Gastroesophageal sphincter (tissue), 4 donors: ENCODE measurements at regions not wholly inside any gene's neighbourhood (a gene's known extent, or its start where the extent isn't known, plus 50 kb on each side); places are given as distances from the start of the nearest gene placed in this dataset.
A peak's percentile ranks its signal among the peaks of the same experiment; 100 is the strongest.

Experiments used
- ATAC-seq: fragments of 150-250 bp; one replicate; pipeline ENCODE4 v1.9.1; 2016; ENCODE audit warnings: mild to moderate bottlenecking, moderate library complexity
- H3K27ac ChIP-seq, 4 donors: fragments of 200-600 bp; sonication (generic) in 3 of 4; 1 replicate in 3 of 4; 2 replicates in 1 of 4; pipeline ENCODE4 v1.5.1; 2016 to 2019
- H3K27me3 ChIP-seq: fragments of 200-600 bp; sonication (generic); one replicate; pipeline ENCODE4 v1.5.1; 2019
- H3K36me3 ChIP-seq, 2 donors: fragments of 200-600 bp; sonication (generic); one replicate each; pipeline ENCODE4 v1.5.1; 2019; ENCODE audit warnings: control low read depth in 1 of 2
- H3K4me1 ChIP-seq, 3 donors: fragments of 200-600 bp; sonication (generic); 1 replicate in 2 of 3; 2 replicates in 1 of 3; pipeline ENCODE4 v1.5.1; 2016 to 2019; ENCODE audit warnings: control low read depth in 2 of 3
- H3K4me3 ChIP-seq, 2 donors: fragments of 200-600 bp; sonication (generic); one replicate each; pipeline ENCODE4 v1.5.1; 2019; ENCODE audit warnings: mild to moderate bottlenecking in 1 of 2, moderate library complexity in 1 of 2
- H3K9me3 ChIP-seq, 3 donors: fragments of 200-600 bp; sonication (generic); one replicate each; pipeline ENCODE4 v1.5.1; 2017 to 2019; ENCODE audit warnings: control low read depth in 2 of 3
- CTCF ChIP-seq, 4 experiments: fragments of 200-600 bp in 2 of 4; fragments of 450-650 bp in 2 of 4; sonication (generic) in 1 of 4; IDR thresholded peaks; one replicate each; pipeline ENCODE4 v1.5.1; 2017 to 2019; ENCODE audit warnings: antibody characterized with exemption in 4 of 4, mild to moderate bottlenecking in 2 of 4, moderate library complexity in 2 of 4
- EP300 ChIP-seq: sonication (generic); formaldehyde crosslinking; IDR thresholded peaks from one replicate; pipeline ENCODE4 v1.6.1; 2017; ENCODE audit warnings: antibody characterized with exemption, mild to moderate bottlenecking
- POLR2A ChIP-seq, 2 donors: fragments of 450-650 bp; IDR thresholded peaks; one replicate each; pipeline ENCODE4 v1.6.1; 2017; ENCODE audit warnings: antibody characterized with exemption in 2 of 2, mild to moderate bottlenecking in 2 of 2, moderate library complexity in 1 of 2
- POLR2AphosphoS5 ChIP-seq: sonication (generic); formaldehyde crosslinking; IDR thresholded peaks from one replicate; pipeline ENCODE4 v1.6.1; 2017; ENCODE audit warnings: antibody characterized with exemption
- WGBS, 2 donors: methylation state at CpG; one replicate each; pipeline ENCODE4 v1.1.5; 2018; ENCODE audit warnings: low coverage in 1 of 2; 5-methylcytosine and 5-hydroxymethylcytosine counted together

GRCh38 chr6:150478656-150479545 is 110.1 kb downstream of the IYD start:
- TF ChIP-seq POLR2A (IDR thresholded peaks at IDR 0.05): no peak
- TF ChIP-seq CTCF (IDR thresholded peaks at IDR 0.05): no peak
- TF ChIP-seq POLR2AphosphoS5: no peak
- no peak for TF ChIP-seq EP300
- no peaks in the 10 kb centered on the region for H3K4me1 ChIP-seq
- no peak overlapping the region for H3K27ac ChIP-seq
- WGBS, 2 donors: 44 to 58% methylated on average over 6 to 7 of the region's 7 CpGs
- H3K36me3 ChIP-seq: no peaks in the 10 kb centered on the region
- H3K9me3 ChIP-seq: peaks cover 0 to 6% (median 0%) of the 10 kb centered on the region in 3 donors
- ATAC-seq: no peak
- H3K4me3 ChIP-seq: no peak overlapping the region
- H3K27me3 ChIP-seq: no peaks in the 10 kb centered on the region

- Histone ChIP-seq H3K4me3 (no peak overlapping the region), H3K27ac (no peak overlapping the region), H3K9me3 (peaks cover 0 to 6% (median 0%) of the 10 kb centered on the region in 3 donors), H3K27me3 (no peaks in the 10 kb centered on the region), H3K4me1 (no peaks in the 10 kb centered on the region), H3K36me3 (no peaks in the 10 kb centered on the region)
- TF ChIP-seq POLR2AphosphoS5 (no peak), POLR2A (IDR thresholded peaks at IDR 0.05) (no peak), CTCF (IDR thresholded peaks at IDR 0.05) (no peak), EP300 (no peak)
- ATAC-seq: no peak
- WGBS, 2 donors: 64 to 93% methylated on average over 2 to 4 of the region's 4 CpGs
Observed at GRCh38 chr6:150482883-150483409, 114.1 kb downstream of the IYD start.

GRCh38 chr6:150485161-150485958 is 114.3 kb upstream of the PLEKHG1 start:
- no peaks in the 10 kb centered on the region for H3K4me1 ChIP-seq
- H3K27ac ChIP-seq: no peak overlapping the region
- H3K4me3 ChIP-seq: no peak overlapping the region
- H3K9me3 ChIP-seq: no peaks in the 10 kb centered on the region
- no peak for ATAC-seq
- TF ChIP-seq POLR2AphosphoS5: no peak
- no peak for TF ChIP-seq POLR2A (IDR thresholded peaks at IDR 0.05)
- no peak for TF ChIP-seq EP300
- no peak for TF ChIP-seq CTCF (IDR thresholded peaks at IDR 0.05)
- no peaks in the 10 kb centered on the region for H3K27me3 ChIP-seq
- no peaks in the 10 kb centered on the region for H3K36me3 ChIP-seq
- WGBS, 2 donors: 68 to 100% methylated on average over 2 to 3 of the region's 3 CpGs

- no peaks in the 10 kb centered on the region for H3K27me3 ChIP-seq
- H3K4me3 ChIP-seq: no peak overlapping the region
- no peak overlapping the region for H3K27ac ChIP-seq
- no peaks in the 10 kb centered on the region for H3K36me3 ChIP-seq
- H3K9me3 ChIP-seq: no peaks in the 10 kb centered on the region
- no peaks in the 10 kb centered on the region for H3K4me1 ChIP-seq
- 41 to 66% methylated on average over 4 to 5 of the region's 6 CpGs for WGBS, 2 donors
- ATAC-seq: no peak
- TF ChIP-seq POLR2A (IDR thresholded peaks at IDR 0.05): no peak
- peak; percentile 18 for TF ChIP-seq POLR2AphosphoS5
- TF ChIP-seq CTCF (IDR thresholded peaks at IDR 0.05): no peak
- no peak for TF ChIP-seq EP300
Observed at GRCh38 chr6:150486048-150486447, 113.6 kb upstream of the PLEKHG1 start.
